Ramos (cell line): ENCODE measurements at regions not wholly inside any gene's neighbourhood (a gene's known extent, or its start where the extent isn't known, plus 50 kb on each side); places are given as distances from the start of the nearest gene placed in this dataset.

Experiments
- in situ Hi-C: fragments of 300-500 bp; cut with MboI; formaldehyde crosslinking; loops from one replicate; pipeline ENCODE4 v1.14.3; 2022; ENCODE audit warnings: low sequenced_read_pairs; ENCODE audit not compliant: unreplicated experiment

DNA sequence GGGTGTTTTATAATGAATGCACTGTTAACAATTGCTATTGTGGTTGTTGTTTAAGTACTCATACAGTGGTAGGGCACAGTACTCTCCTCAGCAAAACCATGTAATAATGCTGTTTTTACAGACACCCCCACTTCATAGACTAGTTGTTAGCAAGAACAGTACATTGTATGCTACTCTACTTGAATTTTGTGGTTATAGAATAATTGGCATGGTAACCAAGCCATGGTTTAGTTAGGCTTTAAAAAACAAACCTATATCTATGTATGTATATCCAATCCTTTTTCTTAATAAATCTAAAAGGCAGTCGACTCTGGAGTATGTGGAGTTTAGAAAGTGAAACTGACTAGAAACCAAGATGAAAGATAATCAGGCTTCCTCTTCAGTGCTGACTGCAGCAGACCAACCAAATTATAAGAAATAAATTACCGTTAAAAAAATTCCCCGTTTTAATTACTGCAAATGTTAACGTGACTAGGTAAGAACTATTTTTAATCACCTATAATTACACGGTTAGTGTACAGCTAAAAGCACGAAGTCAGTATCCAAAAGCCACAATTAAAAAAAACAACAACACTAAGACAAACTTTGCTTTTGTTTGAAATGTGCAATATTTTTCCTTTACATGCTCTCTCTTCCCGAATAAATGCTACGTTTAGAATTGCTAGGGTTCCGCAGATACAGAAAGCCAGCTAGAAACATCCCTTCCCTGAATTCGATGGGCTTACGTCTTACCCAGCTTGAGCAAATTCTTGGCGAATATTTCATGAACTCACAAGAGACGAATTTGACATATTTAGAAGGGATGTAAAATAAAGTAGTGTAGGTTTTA lies 113.3 kb upstream of the SERTAD2 start:
- in situ Hi-C loops = loop anchor here (25.0 kb wide), 1 partner anchor 270 kb away; no protein-coding TSS in a partner anchor

DNA sequence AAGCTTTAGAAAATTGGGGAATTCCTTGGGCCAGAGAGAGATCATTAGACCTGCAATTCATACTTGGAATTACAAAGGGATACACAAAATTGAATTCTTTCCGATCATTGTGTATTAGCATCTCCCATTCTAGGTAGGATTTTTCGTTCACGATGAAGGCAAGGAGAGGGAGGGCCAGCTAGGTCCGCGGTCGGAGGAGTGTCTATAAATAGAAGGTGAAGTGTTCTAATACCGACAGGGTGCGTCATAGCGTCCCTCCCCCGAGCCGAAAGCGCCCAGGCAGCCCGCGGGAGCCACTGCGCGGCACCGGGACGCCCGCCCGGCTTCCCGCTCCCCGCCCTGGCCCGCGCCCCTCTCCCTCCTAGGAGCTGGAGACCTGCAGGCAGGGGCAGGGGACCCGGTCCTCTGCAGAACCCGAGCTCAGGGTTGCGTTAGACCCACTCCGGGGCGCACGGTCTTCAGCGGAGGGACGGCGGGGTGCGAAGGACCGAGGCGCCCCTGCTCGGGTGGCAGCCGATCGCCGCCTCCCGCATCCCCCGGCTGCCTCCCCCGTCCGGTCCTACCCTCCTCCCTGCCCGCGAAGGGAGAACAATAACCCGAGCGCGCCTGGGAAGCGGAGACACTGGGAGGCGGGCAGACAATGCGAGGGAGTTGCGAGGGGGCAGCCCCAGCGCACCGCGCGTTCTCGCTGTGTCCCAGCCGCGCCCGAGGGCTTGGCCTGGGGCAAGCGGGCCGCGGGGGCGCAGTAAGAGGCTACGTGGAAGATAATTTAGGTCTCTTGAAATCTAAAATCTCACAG lies 114.2 kb upstream of the SERTAD2 start:
- in situ Hi-C loops = loop anchor here (25.0 kb wide), 1 partner anchor 269 kb away; no protein-coding TSS in a partner anchor

DNA sequence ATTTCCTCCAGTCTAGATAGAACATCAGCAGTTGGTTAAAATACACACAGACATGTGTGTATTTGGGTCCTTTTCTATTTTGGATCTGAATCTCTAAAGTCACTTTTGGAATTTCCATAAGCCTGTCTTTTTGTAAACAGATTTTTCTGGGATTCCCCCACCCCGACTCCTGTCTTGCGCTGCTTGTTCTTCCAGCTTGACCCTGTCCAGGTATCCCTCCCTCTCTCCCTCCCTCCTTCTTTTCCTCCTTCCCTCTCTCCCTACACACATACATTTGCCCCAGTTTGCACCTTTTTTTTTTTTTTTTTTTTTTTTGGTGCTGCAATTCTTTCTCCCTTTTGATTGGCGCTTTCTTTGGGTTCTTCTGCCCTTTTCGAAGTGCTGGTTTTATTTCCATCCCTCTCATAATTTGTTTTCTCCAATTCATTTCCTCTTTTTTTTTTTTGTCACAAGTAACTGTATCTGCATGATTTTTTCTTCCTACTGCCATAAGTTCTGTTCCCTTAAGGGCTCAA lies 114.8 kb upstream of the SERTAD2 start:
- in situ Hi-C loops = loop anchor here (25.0 kb wide), 1 partner anchor 269 kb away; no protein-coding TSS in a partner anchor

DNA sequence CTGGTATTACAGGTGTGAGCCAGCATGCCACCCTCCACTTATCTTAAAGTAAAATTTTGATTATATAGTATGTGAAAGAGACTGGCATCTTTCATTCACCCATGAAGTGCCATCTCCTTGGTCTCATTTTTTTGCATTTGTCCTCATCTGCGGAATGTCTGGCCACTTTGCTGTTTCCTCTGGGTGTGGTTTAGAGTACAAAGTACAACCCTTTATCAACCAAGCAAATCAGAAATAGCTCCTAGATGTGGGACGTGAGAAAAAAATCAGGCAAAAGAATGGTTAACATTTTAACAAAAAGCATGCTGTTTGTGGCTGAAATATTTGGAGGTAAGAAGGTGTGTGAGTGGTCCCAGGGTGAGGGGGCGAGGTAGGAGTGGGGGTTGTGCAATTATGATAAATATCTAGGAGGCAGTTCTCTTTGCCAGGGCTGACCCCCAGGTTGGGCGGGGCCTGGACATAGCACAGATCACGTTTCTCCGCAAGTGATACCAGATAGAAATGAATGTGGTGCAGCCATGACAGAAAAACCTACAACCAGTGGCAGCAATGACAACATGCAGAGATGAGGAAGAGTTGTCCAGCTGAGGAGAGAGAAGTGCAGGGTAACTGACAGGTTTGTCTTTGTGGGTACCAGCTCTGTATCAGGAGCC lies 115.8 kb upstream of the SERTAD2 start:
- in situ Hi-C loops = loop anchor here (25.0 kb wide), 1 partner anchor 268 kb away; no protein-coding TSS in a partner anchor

DNA sequence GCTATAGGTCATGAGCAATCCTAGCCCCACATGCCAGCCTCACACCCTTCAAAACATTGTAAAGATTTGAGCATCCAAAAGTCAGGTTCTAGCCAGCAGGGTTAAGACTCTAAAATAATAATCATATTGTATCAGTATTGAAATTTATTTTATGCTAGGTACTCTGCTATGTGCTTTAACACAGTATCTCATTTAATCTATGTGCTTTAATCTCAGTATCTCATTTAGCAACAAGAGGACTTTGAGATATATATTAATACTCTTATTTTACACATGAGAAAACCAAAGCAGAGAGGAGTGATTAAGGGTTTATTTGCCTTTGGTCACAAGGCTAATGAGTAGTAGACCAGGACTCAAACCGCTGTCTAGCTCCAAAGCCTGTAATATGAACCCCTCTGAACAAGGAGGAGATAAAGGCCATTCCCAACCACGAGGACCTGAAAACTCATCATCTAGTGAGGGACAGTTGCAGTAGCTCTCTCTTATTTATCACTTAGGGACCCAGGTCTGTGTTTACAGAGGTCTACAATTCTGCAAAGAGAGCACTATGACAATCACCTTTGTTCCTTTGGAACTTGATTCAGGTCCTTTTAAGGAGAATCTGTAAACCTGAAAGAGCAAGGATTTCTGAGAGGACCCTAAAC lies 116.5 kb upstream of the SERTAD2 start:
- in situ Hi-C loops = loop anchor here (25.0 kb wide), 1 partner anchor 267 kb away; no protein-coding TSS in a partner anchor

DNA sequence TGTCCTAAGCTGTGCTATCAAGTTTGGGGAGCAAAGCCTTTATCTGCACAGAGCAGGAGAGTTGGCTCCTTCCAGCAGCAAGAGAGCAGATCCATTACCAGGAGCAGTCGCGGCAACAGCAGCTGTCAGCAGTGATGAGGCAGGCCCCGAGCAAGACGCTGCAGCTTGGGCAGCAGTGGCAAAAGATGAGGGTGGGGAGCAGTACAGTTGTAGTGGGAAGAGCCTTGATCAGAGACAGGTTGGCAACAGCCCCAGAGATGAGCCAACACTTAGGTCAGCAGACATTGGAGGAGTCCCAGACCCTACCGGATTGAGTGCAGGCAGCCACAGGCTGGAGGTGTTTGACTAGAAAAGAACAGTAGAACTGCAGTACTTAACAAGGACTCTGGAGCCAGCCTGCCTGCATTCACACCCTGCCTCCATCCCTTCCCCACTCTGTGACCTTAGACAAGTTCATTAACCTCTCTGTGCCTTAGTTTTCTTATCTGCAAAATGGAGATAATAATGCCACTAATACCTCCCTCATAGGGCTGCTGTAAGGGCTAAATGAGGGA lies 117.1 kb upstream of the SERTAD2 start:
- in situ Hi-C loops = loop anchor here (25.0 kb wide), 1 partner anchor 266 kb away; no protein-coding TSS in a partner anchor

DNA sequence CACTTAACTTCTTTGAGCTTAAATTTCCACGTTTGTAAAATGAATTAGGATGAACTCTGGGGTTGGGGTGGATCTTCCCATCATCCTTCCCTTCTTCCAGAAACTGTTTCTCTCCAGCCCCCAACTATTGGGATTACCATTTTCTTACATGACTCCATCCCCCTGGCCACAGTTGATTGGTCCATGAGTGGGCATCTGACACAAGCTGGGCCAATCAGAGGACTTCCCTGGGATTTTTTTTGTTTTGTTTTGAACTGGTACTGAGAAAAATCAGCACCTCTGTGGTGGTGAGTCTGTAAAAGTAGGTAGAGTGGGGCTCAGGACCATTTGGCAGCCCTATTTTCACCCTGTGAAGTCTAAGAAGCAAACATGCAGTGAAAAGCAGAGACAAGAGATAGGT lies 118.0 kb upstream of the SERTAD2 start:
- in situ Hi-C loops = loop anchor here (25.0 kb wide), 1 partner anchor 266 kb away; no protein-coding TSS in a partner anchor

DNA sequence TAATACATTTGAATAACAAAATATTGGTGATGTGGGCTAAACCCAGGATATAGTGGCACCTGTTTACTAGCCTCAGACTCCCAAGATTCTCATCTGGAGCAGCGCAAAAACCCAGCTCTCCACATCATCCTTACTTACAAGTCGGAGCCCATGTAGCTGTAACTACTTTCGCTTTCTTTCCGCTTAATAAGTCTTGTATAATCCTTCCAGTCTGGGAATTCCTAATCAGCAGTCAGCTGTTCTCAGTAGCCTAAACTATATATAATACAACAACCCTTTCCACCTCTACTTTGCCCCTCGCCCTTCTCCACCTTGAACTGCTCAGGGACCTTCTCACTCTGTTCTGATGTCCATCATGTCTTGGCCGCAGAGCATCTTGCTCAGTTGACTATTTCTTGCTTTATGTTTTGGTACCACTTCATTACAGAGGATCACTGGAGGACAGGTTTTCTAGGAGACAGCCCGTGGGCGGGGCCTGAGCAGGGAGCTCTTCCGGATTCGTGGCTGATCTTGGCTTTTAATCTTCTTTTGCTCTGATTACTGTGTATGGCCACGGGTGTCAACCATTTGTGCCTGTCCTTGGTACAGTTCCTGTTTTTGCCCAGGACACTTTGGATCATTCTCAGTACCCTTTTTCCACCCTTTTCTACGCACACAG lies 119.9 kb upstream of the SERTAD2 start:
- in situ Hi-C loops = loop anchor here (25.0 kb wide), 1 partner anchor 264 kb away; no protein-coding TSS in a partner anchor

DNA sequence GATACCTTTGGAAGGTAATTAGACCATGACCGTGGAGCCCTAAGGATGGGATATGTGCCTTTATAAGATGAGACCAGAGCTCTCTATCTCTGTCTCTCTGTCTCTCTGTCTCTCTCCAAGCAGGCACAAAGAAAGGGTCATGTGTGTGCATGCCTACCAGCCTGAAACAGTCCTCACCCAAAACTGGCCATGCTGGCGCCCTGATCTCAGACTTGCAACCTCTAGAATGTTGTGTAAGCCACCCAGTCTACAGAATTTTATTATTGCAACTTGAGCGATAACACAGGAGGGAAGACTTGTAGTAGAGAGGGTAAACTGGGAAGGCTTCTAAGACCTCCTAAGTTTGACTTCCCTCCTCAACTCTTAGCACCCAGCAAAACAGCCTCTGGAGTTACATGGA lies 124.1 kb upstream of the SERTAD2 start:
- in situ Hi-C loops = no loop called here

DNA sequence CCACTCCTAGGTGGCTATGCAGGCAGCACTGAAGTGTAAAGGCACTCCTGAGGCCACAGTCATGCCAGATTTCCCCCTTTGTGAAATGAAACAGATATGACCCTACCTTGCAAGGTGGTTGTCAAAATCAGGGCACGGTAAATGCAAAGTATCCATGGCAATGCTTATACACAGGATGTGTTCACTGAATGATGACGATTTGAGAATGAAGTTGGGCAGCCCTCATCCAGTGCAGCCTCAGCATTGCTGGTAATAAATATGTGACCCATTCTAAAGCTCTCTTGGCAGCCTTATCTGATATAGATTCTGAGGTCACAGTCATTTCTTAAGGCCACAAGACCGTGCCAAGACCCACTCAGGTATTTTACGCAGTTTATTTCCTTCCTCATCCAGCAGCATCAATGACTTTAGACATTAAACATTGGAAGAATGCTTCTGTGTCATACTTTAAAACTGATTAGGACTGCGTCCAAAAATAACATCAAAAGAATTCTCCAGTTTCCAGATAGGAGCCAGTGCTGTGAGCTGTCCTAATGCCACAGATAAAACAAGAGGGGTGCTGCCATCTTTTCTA lies 125.5 kb upstream of the SERTAD2 start:
- in situ Hi-C loops = no loop called here

DNA sequence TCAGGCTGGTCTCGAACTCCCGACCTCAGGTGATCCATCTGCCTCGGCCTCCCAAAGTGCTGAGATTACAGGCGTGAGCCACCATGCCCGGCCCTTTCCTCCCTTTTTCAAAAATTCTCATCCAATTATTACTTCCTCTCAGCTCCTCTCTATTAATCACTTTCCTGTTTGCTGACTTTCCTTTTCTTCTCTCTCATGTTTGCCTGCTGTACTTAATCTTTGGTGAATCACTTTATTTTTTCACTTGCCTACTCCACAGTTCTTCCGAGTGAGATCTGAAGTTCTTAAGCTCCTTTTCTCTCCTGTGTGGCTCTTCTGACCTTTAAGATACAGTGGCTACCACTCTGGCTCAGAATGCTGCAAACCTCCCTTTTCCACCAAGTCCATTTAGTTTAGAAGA lies 126.3 kb upstream of the SERTAD2 start:
- in situ Hi-C loops = no loop called here

DNA sequence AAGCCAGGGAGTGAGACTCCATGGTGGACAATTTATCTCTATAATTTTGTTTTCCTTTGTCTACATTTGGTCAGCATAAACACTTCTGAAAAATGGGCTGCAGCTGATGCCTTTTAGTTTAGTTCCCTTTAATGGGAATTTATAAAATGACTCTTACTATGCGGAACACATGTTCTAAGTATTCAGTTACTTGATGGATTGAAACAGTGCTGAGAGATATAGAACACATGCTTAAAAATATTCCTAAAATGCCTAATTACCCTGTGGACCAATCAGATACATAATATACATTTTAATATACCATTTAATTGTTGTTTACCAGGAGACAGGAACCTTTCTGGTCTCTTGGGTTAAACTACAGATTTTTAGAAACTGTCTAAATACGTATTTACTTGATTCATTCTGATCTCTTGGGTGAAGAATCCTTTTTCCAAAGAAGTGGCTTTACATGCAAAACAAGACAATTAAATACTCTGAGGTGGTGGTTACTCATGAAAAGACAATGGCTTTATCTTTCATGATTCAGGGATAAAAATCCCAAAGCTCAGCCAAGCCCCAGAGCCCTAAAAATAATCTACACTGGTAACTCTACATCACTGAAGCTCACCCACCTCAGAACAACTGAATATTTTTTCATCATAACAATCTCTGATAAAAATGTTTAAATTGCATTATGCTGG lies 128.1 kb upstream of the SERTAD2 start:
- in situ Hi-C loops = no loop called here

DNA sequence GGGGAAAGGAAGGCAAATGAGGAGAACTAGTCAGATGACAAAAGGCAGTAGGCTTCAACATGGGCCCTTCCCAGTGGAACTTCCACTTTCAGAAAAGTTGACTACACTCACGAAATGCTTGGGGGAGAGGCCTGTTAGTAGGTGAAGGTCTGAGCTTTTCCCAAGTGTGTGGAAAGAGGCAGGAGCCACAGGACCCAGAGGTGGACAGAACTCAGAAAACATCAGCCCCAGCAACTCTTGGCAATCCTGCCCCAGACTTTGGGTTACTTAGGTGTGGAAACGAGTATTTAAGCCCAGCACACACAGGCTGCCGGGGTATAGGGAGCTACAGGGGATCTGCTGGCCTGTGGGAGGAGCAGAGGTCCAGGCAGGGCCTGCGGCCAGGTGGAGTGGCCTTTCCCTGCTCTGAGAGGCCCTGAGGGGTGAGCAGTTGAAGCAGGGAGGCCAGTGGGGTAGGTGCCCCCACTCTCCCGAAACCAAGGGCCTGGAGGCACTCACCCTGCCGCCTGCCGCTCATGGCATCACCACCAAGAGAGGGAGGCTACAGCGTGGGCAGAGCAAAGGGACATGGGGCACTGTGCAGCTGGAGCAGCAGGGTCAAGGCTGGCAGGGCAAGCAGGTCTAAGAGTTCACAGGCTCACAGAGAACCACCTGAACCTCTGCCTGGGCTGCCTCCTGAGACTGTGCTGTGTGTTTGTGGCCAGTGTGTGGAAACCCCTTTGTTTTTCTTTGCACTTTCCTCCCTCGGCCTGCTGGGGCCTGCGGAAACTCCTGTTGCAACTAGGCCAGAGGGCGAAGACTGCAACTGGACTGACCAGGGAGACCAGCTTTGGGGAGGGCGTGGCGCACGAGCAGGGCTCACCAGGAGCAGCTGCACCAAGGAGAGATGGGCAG lies 130.7 kb upstream of the SERTAD2 start:
- in situ Hi-C loops = no loop called here

DNA sequence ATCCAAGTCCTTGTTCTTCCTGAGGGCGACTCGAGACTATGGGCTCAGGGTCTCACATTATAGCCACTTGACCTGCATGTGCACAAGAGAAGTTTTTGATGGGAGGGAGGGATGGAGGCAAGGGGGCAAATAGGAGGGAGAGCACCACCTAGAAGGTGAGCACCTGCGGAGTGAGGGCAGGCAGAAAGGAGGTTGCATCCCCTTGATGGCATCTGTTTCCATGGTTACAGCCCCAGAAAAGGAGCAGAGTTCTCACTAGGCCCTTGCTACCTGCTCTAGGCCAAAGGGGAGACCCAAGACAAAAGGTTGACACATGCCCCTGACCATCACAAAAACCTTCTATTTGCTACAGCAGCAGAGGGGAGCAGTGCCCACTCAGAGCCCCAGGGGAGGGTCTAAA lies 131.5 kb upstream of the SERTAD2 start:
- in situ Hi-C loops = no loop called here

DNA sequence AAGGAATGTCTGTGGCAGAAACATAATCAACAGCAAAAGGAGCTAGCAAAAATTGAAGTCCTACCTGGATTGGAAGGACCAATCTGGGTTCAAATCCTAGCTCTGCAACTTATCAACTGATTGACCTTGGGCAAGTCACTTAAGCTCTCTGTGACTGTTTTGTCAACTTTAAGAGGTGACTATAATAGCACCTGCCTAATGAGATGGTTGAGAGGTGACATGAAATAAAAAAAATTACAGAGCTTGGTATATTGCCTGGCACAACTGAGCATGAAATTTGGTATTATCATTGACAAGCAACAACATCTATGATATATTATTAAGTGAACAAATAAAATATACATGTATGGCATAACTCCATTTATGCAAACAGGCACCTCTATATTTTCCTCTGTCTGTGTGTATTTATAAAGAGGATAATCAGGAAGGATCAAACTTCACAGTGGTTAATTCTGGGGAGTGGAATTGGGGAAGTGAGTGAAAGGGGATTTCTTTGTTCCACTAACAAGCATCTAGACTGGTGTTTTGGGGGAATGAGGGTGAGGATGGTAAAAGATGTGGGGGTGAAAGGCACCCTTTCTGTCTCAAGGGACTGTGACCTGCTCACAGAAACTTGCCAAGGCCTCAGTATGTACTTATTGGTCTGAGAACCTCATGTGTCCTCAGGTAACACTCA lies 132.8 kb upstream of the SERTAD2 start:
- in situ Hi-C loops = no loop called here

DNA sequence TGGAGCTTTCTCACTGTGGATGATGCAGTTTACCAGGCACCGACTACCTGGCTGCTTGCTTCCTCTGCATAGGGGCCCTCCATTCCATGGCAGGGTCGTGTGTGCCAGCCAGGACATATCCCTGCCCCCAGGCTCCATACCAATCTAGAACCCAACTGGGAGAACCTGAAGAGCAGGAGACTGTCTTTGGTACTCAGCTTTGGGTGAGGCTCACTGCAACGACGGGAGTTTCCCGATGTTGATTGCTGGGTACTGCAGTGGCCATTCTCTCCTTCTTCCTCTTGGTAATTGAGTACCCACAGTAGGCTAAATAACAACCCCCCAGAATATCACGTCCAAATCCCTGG lies 133.3 kb upstream of the SERTAD2 start:
- in situ Hi-C loops = no loop called here

DNA sequence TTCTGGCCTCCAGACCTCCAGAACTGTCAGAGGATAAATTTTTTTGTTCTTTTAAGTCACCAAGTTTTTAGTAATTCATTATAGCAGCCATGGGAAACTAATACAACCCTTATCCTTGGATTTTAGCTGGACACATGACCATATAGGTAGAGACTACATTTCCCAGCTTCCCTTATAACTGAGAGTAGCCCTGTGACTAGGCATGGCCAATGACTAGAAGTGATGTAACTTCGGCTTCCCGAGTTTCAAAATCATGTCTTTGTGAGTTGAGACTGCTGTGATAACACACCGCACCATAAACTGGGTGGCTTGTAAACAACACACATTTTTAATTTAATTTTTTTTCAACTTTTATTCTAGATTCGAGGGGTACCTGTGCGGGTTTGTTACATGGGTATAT lies 134.0 kb upstream of the SERTAD2 start:
- in situ Hi-C loops = no loop called here
